D721Med (cell line): ENCODE measurements at regions not wholly inside any gene's neighbourhood (a gene's known extent, or its start where the extent isn't known, plus 50 kb on each side); places are given as distances from the start of the nearest gene placed in this dataset.

ENCODE experiments used
- DNase-seq: peaks from one replicate; pipeline ENCODE4 v3.0.0; 2011; ENCODE audit warnings: low spot score; ENCODE audit not compliant: insufficient read length
- FAIRE-seq: peaks from 2 replicates; lab custom pipeline; 2011; peaks lifted over from hg19 to GRCh38; lab: Jason Lieb, UNC
- TF ChIP-seq, protein P1 (sequence below): IDR thresholded peaks from 2 replicates; pipeline ENCODE4 v1.5.1; 2012; ENCODE audit warnings: mild to moderate bottlenecking, control low read depth; ENCODE audit not compliant: insufficient read depth; ENCODE audit errors: missing control alignments

DNA sequence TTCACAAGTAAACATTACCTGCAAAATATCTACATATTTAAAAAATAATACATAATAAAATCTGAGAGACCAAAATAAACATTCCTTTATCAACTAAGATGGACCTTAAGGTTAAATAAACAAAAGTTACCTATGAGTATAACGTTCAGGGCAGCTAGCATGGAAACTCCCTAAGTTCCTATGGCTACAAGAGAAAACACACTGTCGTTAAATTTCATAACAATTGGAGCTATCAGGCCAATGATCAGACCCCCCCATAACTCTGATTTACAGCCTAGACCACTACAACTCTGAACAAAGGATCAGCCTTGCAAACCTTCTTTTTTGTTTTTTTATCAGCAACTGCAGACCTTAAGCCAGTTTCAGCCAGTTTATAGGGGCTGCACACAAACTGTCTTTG is 1418.4 kb downstream of the PCDH18 start:
- FAIRE-seq (no peak), DNase-seq (no peak)
- TF ChIP-seq, protein P1, sequence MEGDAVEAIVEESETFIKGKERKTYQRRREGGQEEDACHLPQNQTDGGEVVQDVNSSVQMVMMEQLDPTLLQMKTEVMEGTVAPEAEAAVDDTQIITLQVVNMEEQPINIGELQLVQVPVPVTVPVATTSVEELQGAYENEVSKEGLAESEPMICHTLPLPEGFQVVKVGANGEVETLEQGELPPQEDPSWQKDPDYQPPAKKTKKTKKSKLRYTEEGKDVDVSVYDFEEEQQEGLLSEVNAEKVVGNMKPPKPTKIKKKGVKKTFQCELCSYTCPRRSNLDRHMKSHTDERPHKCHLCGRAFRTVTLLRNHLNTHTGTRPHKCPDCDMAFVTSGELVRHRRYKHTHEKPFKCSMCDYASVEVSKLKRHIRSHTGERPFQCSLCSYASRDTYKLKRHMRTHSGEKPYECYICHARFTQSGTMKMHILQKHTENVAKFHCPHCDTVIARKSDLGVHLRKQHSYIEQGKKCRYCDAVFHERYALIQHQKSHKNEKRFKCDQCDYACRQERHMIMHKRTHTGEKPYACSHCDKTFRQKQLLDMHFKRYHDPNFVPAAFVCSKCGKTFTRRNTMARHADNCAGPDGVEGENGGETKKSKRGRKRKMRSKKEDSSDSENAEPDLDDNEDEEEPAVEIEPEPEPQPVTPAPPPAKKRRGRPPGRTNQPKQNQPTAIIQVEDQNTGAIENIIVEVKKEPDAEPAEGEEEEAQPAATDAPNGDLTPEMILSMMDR = no peak

DNA sequence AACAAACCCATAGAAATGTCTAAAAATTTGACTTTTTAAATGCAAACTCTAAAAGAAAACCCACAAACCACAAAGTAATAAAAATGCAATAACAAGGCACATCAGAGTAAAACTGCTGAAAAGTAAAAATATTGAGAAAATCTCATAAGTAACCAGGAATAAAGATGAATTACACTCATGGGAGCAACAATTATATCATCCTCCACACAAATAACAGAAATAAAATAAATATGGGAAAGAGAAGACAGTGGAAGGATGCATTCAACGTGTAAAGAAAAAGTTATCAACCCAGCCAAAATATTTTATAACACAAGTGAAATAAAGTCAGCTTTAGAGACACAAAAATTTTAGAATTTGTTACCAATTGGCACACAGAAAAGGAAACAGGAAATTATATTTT is 1420.2 kb downstream of the PCDH18 start:
- no peak for DNase-seq
- FAIRE-seq = no peak
- TF ChIP-seq, protein P1 = no peak

DNA sequence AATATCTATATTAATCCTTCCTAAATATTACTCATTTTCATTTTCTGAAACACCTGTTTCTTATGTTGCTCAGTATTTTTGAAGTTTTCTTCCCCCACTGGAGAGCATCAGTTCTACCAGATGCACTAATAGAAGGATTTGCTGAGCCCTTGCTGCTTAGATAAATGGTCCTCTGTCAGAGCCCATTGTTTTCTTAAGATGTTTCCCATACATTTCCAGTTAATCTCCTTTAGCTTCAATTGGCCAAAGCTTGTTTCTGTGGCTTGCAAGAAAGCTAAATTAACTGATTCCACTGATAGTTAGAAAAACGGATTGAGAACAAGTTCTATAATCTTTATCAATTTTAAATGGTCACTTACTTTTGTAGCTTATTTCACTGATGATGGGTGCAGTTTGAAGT is 1425.5 kb downstream of the PCDH18 start:
- TF ChIP-seq, protein P1 = no peak
- DNase-seq (no peak), FAIRE-seq (peak; percentile 64)

DNA sequence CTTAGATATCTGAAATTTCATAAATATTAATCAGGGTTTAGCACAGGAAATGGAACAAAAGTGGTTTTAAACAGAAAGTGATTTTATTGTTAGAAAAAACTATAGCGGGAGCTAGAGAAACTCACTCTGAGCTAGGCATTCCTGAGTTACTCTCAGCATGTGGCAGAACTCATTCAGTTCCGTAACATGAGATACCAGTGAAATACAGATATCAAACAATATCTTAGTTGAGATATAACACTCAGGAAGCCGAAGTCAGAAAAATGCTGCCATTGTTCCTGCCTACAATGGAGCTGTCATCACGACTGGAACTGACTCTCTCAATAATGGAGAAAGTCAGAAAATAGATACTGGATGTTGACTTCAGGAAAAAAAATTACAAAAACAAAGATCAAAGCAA is 1428.7 kb downstream of the PCDH18 start:
- DNase-seq (no peak), FAIRE-seq (no peak)
- TF ChIP-seq, protein P1 = no peak

DNA sequence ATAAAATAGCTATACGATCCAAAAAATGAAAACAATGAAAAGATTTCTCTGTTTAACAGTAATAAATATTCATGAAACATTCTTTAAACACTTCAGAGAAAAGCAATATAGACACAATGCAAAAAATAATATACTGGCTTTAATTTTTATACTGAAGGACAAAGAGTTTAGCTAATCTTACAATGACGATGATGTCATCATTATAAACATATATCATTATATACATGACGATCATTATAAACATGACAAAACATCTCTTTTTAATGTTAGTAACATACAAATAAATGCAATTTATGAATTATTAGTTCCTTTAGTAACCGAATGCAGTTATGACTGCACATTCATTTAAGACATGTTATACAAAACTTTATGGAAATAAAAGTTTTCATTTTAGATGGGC is 1434.6 kb downstream of the PCDH18 start:
- TF ChIP-seq, protein P1 = no peak

DNA sequence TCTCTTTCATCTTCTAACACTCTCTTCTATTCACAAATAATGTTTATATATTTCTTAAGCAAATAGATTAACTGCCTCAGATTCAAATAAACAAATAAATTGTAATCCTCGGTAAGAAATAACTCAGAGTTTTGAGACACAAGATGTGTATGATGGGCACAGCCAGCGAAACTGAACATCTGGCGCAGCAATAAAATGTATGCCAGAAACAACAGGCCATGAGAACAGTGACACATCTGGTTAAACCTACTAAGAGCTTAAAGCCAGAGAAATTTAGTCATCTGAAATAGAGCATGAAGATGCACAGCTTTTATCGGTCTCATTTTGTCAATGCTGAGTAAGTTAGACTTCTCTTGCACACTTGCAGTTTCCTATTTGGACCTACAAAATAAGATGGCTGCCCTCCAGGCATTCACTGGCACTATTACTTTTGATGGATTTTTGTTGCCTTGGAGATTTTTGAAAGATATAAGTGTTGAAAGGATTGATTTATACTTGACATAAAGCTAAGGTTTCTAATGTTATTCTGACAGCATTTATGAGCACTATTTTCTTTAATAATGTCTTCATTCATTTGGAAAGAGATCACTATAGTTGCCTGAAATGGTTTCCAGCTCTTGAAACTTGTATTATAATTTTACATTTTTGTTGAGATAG is 1444.0 kb downstream of the PCDH18 start:
- TF ChIP-seq, protein P1 = no peak
- FAIRE-seq = no peak
- DNase-seq = no peak

More for the DNA sequence above, 1434.6 kb downstream of the PCDH18 start:
- no peak for FAIRE-seq
- no peak for DNase-seq

DNA sequence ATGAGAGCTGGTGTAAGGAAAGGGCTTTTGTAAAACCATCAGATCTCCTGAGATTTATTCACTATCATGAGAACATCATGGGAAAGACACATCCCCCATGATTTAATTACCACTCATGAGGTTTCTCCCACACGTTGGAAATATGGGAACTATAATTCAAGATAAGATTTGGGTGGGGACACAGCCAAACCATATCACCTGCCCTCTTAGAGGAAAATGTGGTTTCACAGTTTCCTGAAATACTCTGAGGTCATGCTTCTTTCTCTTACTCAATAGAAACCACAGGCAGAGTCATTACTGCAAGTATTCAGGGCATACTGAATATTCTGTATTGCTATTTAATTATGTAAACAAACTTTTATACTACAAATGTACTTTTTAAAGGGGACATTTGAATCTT is 1453.3 kb downstream of the PCDH18 start:
- DNase-seq (no peak), FAIRE-seq (no peak)
- TF ChIP-seq, protein P1 = no peak
